ENCODE measurements at regions not wholly inside any gene's neighbourhood (a gene's known extent, or its start where the extent isn't known, plus 50 kb on each side); places are given as distances from the start of the nearest gene placed in this dataset.

DNA sequence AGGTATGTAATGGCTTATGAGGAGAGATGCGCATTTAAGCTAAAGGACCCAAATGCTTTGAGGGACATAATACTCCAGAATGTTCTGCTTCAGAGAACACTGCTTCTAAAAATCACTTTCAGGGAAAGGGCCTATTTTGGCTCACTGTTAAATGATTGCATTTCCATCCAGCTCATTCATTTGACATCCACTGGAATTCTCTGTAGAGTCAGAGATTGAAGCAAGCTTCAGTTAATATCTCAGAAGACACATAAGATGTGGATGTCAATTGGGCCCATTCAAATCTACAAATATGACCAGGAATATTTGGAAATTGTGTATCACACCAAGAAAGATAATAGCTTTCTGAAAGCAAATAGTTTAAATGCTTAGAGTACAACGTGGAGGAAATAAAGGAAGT, 209.9 kb upstream of the VSTM2A start:
- H2AK9ac ChIP-seq (replicated peaks; ENCODE audit: low read depth, low read length, poor library complexity) = no peak overlapping the region
- no peak overlapping the region for H3K23ac ChIP-seq (ENCODE audit: low read depth, low read length)
- dilution Hi-C loops (cut with HindIII; ENCODE audit: low sequenced_read_pairs, unreplicated experiment) (no loop called here), in situ Hi-C loops (cut with MboI; ENCODE audit: low sequenced_read_pairs) (loop anchor here (10.0 kb wide), 1 partner anchor 98 kb away; no protein-coding TSS in a partner anchor), intact Hi-C loops (cut with micrococcal nuclease) (loop anchor here (10.0 kb wide), 1 partner anchor 88 kb away; no protein-coding TSS in a partner anchor)
- TF ChIP-seq RAD21 (IDR thresholded peaks at IDR 0.05; ENCODE audit: low read length) = no peak
- TF ChIP-seq CEBPB (IDR thresholded peaks at IDR 0.05; ENCODE audit: low read depth, low read length) = no peak
- H3K56ac ChIP-seq (ENCODE audit: extremely low read depth, insufficient read depth, low read length) = no peak overlapping the region
- DNase-seq = no peak
- H3K27ac ChIP-seq (ENCODE audit: insufficient read depth, low read length) = no peak overlapping the region
- no peak overlapping the region for H4K5ac ChIP-seq (ENCODE audit: low read depth, low read length)
- peaks cover 4% of the 10 kb centered on the region for H3K9me3 ChIP-seq (ENCODE audit: control insufficient read depth, insufficient read depth, low read length)
- no CpG with 5 or more reads among the region's 2 CpGs for WGBS, 2 experiments (ENCODE audit: extremely low coverage in 2 of 2, insufficient read length in 1 of 2)
- no peak for ATAC-seq (ENCODE audit: low read depth)
- H3K4ac ChIP-seq (ENCODE audit: low read depth, low read length) = no peak overlapping the region
- no peak overlapping the region for H3K9ac ChIP-seq (ENCODE audit: low read depth, low read length)
- CTCF ChIA-PET = no interaction called here
- no peak overlapping the region for H2BK5ac ChIP-seq (ENCODE audit: low read depth, low read length, poor library complexity, severe bottlenecking)
- no peak overlapping the region for H4K8ac ChIP-seq (ENCODE audit: low read depth in 2 of 2, low read length in 2 of 2)
- H4K91ac ChIP-seq (ENCODE audit: insufficient read depth, low read depth, low read length) = no peak overlapping the region
- no peak overlapping the region for H3K4me2 ChIP-seq (ENCODE audit: low read depth, low read length)
- no peaks in the 10 kb centered on the region for H3K36me3 ChIP-seq (ENCODE audit: control insufficient read depth, insufficient read depth, low read length)
- no peak overlapping the region for H2BK20ac ChIP-seq (ENCODE audit: low read depth, low read length)
- H2AK5ac ChIP-seq (ENCODE audit: low read depth, low read length) = no peak overlapping the region
- H2AFZ ChIP-seq (replicated peaks; ENCODE audit: low read length, poor library complexity) = no peak overlapping the region
- H2BK15ac ChIP-seq (ENCODE audit: low read depth, low read length) = no peak overlapping the region
- no peak overlapping the region for H3K14ac ChIP-seq (replicated peaks; ENCODE audit: low read depth, low read length)
- POLR2A ChIA-PET (ENCODE audit: unreplicated experiment) = no interaction called here
- H3K79me1 ChIP-seq (ENCODE audit: low read depth in 1 of 2, low read length in 2 of 2) = no peaks in the 10 kb centered on the region
- H3K27me3 ChIP-seq (ENCODE audit: control insufficient read depth, insufficient read depth, low read length) = no peaks in the 10 kb centered on the region
- H4K20me1 ChIP-seq (ENCODE audit: insufficient read depth, low read length) = no peaks in the 10 kb centered on the region
- no peak overlapping the region for H2BK120ac ChIP-seq (ENCODE audit: low read depth, low read length)
- no peaks in the 10 kb centered on the region for H3K9me1 ChIP-seq (ENCODE audit: insufficient read depth, low read length)
- no TSS peak for BruUV-seq (replicated peaks)
- H3K4me3 ChIP-seq (ENCODE audit: insufficient read depth, low read depth, low read length) = no peak overlapping the region
- H3K4me1 ChIP-seq (ENCODE audit: control insufficient read depth, insufficient read depth, low read length) = no peaks in the 10 kb centered on the region
- H3K18ac ChIP-seq (ENCODE audit: low read depth, low read length) = no peak overlapping the region
